ENCODE measurements at regions not wholly inside any gene's neighbourhood (a gene's known extent, or its start where the extent isn't known, plus 50 kb on each side); places are given as distances from the start of the nearest gene placed in this dataset.

- TF ChIP-seq, protein P1, sequence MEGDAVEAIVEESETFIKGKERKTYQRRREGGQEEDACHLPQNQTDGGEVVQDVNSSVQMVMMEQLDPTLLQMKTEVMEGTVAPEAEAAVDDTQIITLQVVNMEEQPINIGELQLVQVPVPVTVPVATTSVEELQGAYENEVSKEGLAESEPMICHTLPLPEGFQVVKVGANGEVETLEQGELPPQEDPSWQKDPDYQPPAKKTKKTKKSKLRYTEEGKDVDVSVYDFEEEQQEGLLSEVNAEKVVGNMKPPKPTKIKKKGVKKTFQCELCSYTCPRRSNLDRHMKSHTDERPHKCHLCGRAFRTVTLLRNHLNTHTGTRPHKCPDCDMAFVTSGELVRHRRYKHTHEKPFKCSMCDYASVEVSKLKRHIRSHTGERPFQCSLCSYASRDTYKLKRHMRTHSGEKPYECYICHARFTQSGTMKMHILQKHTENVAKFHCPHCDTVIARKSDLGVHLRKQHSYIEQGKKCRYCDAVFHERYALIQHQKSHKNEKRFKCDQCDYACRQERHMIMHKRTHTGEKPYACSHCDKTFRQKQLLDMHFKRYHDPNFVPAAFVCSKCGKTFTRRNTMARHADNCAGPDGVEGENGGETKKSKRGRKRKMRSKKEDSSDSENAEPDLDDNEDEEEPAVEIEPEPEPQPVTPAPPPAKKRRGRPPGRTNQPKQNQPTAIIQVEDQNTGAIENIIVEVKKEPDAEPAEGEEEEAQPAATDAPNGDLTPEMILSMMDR (IDR thresholded peaks at IDR 0.05) = no peak
- TF ChIP-seq POLR2A (IDR thresholded peaks at IDR 0.05) = no peak
Measured at GRCh38 chr20:57809661-57810172, 99.9 kb upstream of the PMEPA1 start.

Measured in esophagus squamous epithelium (tissue), 4 donors.